ENCODE measurements at regions not wholly inside any gene's neighbourhood (a gene's known extent, or its start where the extent isn't known, plus 50 kb on each side); places are given as distances from the start of the nearest gene placed in this dataset.

DNA sequence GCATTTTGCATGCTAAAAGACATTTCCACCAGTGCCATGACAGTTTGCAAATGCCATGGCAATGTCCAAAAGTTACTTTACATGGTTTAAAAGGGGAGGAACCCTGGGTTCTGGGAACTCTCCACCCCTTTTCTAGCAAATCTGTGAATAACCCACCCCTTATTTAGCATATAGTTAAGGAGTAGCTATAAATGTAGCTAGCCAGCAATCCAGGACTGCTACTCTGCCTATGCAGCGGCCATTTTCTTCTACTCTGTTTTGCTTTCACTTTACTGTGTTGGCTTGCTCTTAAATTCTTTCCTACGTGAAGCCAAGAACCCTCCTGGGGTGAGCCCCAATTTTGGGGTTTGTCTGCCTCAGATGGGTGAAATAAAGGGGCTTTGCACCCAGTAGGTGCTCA, 141.0 kb downstream of the PTPN11 start:
- 55 to 70% methylated on average over 2 of the region's 2 CpGs for WGBS, 2 donors
- no peak overlapping the region for H3K27ac ChIP-seq
- no peak for TF ChIP-seq POLR2A (IDR thresholded peaks at IDR 0.05)
- TF ChIP-seq, protein P1, sequence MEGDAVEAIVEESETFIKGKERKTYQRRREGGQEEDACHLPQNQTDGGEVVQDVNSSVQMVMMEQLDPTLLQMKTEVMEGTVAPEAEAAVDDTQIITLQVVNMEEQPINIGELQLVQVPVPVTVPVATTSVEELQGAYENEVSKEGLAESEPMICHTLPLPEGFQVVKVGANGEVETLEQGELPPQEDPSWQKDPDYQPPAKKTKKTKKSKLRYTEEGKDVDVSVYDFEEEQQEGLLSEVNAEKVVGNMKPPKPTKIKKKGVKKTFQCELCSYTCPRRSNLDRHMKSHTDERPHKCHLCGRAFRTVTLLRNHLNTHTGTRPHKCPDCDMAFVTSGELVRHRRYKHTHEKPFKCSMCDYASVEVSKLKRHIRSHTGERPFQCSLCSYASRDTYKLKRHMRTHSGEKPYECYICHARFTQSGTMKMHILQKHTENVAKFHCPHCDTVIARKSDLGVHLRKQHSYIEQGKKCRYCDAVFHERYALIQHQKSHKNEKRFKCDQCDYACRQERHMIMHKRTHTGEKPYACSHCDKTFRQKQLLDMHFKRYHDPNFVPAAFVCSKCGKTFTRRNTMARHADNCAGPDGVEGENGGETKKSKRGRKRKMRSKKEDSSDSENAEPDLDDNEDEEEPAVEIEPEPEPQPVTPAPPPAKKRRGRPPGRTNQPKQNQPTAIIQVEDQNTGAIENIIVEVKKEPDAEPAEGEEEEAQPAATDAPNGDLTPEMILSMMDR (IDR thresholded peaks at IDR 0.05), result no peak
- H3K36me3 ChIP-seq (replicated peaks in 1 of 2; ENCODE audit: insufficient read depth in 1 of 2, low read depth in 2 of 2), result no peaks in the 10 kb centered on the region
- no peaks in the 10 kb centered on the region for H3K9me3 ChIP-seq
- no peaks in the 10 kb centered on the region for H3K4me1 ChIP-seq
- intact Hi-C loops (cut with DNase I), result no loop called here
- DNase-seq (no peak), ATAC-seq (no peak)
- H3K27me3 ChIP-seq, result no peaks in the 10 kb centered on the region
- H3K4me3 ChIP-seq, result no peak overlapping the region

DNA sequence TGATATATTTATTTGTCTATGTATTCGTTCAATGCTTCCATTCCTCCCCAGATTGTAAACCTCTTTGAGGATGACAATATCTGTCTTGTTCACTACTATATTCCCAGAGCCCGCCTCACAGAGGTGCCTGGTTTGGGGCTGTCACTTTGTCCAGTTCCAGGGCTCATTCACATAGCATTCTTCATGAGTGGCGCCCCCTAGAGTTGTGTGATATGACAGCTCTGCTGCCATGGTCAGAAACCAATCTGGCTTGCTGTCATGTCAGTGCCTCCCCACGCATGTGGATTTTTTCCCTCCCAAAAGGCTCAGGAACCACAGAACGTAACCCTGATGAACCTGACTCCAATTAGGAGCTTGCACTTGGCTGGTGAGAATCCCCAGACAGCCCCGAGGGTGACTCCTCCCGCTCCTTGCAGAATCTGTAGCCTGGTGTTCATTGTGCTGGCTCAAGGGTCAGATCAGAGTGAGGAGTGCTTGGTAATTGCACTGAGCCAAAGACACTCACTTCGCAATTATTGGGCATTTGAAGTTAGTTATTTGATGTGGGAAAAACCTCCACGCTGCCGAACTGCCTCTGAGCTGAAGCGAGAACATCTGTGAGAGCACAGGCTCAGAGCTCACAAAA, 145.5 kb downstream of the PTPN11 start:
- no peak for ATAC-seq
- H3K27me3 ChIP-seq, result no peaks in the 10 kb centered on the region
- TF ChIP-seq POLR2A (IDR thresholded peaks at IDR 0.05), result no peak
- TF ChIP-seq, protein P1 (IDR thresholded peaks at IDR 0.05), result no peak
- no peaks in the 10 kb centered on the region for H3K4me1 ChIP-seq
- H3K4me3 ChIP-seq, result no peak overlapping the region
- no peaks in the 10 kb centered on the region for H3K36me3 ChIP-seq (replicated peaks in 1 of 2; ENCODE audit: insufficient read depth in 1 of 2, low read depth in 2 of 2)
- WGBS, 2 donors, result 64 to 65% methylated on average over 9 to 11 of the region's 11 CpGs
- no peaks in the 10 kb centered on the region for H3K9me3 ChIP-seq
- no peak overlapping the region for H3K27ac ChIP-seq
- intact Hi-C loops (cut with DNase I), result no loop called here
- DNase-seq, result no peak

DNA sequence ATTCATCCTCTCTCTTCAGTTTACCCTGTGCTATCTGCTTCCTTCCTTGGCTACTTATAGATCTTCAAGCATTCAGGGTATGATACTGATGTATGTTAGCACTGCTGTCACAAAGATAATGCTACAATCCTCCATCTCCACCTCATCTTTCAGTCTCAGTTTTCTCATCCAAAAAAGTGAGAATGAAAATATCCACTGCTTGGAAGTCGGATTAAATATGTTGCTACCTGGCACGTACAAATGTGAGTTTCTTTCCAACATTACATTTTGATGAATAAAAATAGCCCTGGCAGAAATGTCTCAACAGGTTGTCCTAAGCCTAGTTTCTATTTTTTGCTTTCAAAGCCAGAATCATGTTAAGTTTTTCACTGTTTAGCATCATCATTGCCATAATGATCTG, 149.9 kb downstream of the PTPN11 start:
- ATAC-seq (no peak), DNase-seq (no peak)
- no peak for TF ChIP-seq POLR2A (IDR thresholded peaks at IDR 0.05)
- TF ChIP-seq, protein P1 (IDR thresholded peaks at IDR 0.05), result no peak
- H3K27ac ChIP-seq, result no peak overlapping the region
- no peaks in the 10 kb centered on the region for H3K36me3 ChIP-seq (replicated peaks in 1 of 2; ENCODE audit: insufficient read depth in 1 of 2, low read depth in 2 of 2)
- intact Hi-C loops (cut with DNase I), result no loop called here
- no peak overlapping the region for H3K4me3 ChIP-seq
- H3K4me1 ChIP-seq, result no peaks in the 10 kb centered on the region
- 71 to 72% methylated on average over 2 of the region's 2 CpGs for WGBS, 2 donors
- peaks cover 0 to 6% of the 10 kb centered on the region in 2 donors for H3K27me3 ChIP-seq
- no peaks in the 10 kb centered on the region for H3K9me3 ChIP-seq

DNA sequence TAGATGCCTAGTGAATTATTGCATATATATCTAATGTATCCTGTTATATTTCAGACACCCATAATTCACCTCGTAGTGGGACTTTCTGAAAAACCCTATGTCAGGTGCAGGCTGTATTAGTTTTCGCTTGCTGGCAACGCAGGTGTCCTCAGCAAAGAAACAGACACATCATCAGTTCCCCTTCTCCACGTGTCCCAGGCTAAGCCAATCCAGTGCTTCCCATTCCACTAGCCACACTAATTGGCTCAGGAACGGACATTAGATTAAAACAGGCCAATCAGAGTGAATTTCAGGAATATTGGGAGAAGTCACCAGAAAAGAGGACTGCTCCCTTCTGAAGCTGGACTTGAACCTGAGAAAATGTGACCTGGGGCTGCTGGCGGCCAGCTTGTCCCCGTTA, 151.3 kb downstream of the PTPN11 start:
- Histone ChIP-seq H3K27me3 (peaks cover 0 to 8% of the 10 kb centered on the region in 2 donors), H3K27ac (no peak overlapping the region), H3K4me1 (no peaks in the 10 kb centered on the region), H3K4me3 (no peak overlapping the region), H3K36me3 (replicated peaks in 1 of 2; ENCODE audit: insufficient read depth in 1 of 2, low read depth in 2 of 2) (no peaks in the 10 kb centered on the region), H3K9me3 (no peaks in the 10 kb centered on the region)
- DNase-seq (no peak), ATAC-seq (no peak)
- TF ChIP-seq, protein P1 (IDR thresholded peaks at IDR 0.05), result no peak
- no peak for TF ChIP-seq POLR2A (IDR thresholded peaks at IDR 0.05)
- intact Hi-C loops (cut with DNase I), result no loop called here
- 42 to 43% methylated on average over 7 of the region's 7 CpGs for WGBS, 2 donors

DNA sequence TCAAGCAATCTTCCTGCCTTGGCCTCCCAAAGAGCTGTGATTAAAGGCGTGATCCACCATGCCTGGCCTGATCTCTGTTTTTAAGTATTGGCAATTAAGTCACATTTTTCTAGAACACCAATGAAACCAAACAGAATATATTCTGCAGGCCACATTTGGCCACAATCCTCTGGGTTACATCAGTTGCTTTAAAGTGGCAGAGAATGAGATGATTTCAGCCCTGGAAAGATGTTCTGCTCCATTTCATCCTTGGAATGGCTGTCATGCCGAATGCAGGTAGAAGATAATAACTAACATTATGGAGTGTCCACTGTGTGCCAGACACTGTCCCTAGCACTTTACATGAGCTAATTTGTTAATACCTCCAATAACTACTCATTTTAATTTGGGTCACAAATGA, 154.4 kb downstream of the PTPN11 start:
- DNase-seq (no peak), ATAC-seq (no peak)
- Histone ChIP-seq H3K9me3 (no peaks in the 10 kb centered on the region), H3K4me1 (no peaks in the 10 kb centered on the region), H3K27ac (no peak overlapping the region), H3K27me3 (peaks cover 0 to 9% of the 10 kb centered on the region in 2 donors), H3K36me3 (replicated peaks in 1 of 2; ENCODE audit: insufficient read depth in 1 of 2, low read depth in 2 of 2) (no peaks in the 10 kb centered on the region), H3K4me3 (no peak overlapping the region)
- 54 to 74% methylated on average over 2 of the region's 2 CpGs for WGBS, 2 donors
- intact Hi-C loops (cut with DNase I), result no loop called here
- TF ChIP-seq, protein P1 (IDR thresholded peaks at IDR 0.05), result no peak
- TF ChIP-seq POLR2A (IDR thresholded peaks at IDR 0.05), result no peak
